Glomerular visceral epithelial cell (primary cell): ENCODE measurements at regions not wholly inside any gene's neighbourhood (a gene's known extent, or its start where the extent isn't known, plus 50 kb on each side); places are given as distances from the start of the nearest gene placed in this dataset.

Experiments used
- DNase-seq: peaks from one replicate; pipeline ENCODE4 v3.0.0-alpha.2; 2016; ENCODE audit errors: extremely low spot score

DNA sequence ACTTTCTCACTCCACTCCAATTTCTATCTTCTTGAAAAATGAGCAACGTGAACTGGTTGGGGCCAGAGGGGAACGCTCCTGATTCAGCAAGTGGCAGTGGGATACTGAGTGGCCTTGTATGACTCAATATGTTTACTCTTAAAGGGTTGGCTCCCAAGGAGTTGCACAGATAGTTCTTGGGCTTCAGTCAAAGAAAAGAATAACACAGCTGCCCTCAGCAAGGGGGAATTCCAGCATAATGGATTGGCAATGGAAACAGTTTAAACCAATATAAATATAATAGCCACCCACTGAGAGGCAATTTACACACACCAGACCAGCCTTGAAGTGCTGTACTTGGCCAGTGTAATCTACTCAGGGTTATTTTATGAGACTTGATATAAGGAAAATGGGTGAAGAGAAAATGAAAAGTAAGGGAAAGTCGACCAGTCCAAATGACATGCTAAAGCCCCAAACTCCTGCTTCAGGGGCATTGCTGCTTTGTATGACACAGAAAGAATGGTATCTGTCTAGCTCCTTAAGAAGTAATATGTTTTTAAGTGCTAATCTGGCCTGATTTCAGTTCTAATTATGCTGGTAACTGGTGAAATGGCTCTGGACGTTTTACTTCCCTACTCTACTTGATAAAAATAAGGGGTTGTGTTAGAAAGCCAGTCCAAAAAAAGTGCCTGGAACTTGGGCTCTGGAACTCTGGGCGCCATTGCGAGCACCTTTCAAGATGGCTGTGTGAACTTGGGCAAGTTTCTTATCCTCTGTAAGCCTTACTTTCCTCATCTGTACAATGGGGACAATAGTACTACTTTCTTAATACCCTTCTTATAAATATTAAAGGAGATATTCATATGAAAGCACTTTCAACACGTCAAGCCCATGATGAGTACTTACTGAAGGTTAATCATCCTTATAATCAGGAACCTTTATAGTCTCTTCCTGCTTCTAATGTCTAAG is 712.9 kb upstream of the MAP3K7 start:
- DNase-seq = peak; percentile 72

GRCh38 chr6:91298543-91299145 is 711.8 kb upstream of the MAP3K7 start:
- DNase-seq = no peak

- no peak for DNase-seq
Observed at GRCh38 chr6:91293395-91293794, 706.5 kb upstream of the MAP3K7 start.

GRCh38 chr6:91291071-91291470 is 704.2 kb upstream of the MAP3K7 start:
- no peak for DNase-seq

DNA sequence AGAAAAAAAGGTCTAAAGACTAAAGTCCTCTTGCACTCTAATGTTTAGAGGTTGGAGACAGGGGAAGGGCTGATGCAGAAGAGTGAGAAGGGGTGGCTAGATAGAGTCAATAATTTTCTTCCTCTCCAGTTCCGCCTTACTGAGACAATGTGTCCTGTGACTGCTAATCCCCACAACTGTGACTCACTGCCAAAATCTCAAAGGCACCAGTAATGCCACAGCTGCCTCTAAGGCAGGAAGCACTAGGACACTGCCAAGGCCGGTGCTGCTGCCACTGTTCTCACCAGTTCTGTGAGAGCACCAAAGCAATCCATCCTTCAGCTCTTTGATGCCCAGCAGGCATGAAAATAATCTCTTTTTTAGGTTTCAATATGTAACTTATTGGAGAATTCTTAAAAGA is 701.9 kb upstream of the MAP3K7 start:
- no peak for DNase-seq

- no peak for DNase-seq
Observed at GRCh38 chr6:91281901-91282300, 695.0 kb upstream of the MAP3K7 start.

DNA sequence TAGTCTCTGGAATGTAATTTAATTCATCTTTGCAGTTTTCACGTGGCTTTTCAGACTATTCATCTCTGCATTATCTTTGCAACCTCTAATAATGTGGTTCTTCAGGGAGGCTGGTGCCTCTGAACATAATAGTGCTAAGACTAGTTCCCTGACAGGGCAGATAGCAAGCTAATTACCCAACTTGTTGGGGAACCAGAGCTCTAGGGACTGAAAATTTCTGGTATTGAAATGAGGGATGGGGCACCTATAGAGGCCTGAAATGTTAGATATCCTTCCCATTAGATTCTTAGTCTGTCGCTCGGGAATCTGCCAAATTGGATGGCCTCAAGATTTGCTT is 693.6 kb upstream of the MAP3K7 start:
- DNase-seq = no peak

DNA sequence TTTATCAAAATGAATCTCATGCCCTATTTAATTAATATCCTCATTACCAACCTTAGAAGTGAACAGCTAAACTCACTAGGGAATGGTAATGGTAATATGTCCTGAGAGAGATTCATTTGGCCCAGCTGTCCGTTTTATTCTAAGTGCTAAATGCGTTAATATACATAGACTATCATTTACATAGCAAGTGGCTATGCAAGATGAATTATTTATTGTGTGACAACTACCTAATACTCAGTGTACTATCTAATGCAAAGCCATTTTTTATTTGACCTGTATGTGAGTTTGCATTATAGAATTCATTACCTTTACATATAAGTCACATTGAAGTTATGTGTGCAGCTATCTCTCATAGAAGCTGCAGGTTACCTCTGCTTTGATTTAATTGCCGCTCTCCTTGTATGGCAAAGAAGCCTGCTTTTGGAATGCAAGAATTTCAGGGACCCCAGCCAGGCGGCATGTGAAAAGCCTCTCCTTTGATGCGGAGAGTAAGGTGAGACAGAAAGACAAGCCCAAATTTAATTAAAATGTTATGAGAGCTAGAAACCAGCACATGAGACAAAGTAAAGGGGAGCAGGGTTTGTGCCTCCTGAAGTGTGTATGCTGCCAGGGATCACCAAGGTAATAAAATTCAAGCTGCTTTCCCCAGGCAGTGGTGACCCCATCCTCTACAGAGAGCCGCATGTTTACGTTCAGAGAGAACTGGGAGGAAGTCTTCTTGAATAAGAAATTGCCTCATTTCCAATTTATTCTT is 693.0 kb upstream of the MAP3K7 start:
- no peak for DNase-seq

GRCh38 chr6:91278416-91278815 is 691.5 kb upstream of the MAP3K7 start:
- DNase-seq = peak; percentile 31

- no peak for DNase-seq
Observed at GRCh38 chr6:91276315-91276714, 689.4 kb upstream of the MAP3K7 start.

- DNase-seq = no peak
Observed at GRCh38 chr6:91273729-91274128, 686.9 kb upstream of the MAP3K7 start.

- no peak for DNase-seq
Observed at GRCh38 chr6:91271807-91272206, 684.9 kb upstream of the MAP3K7 start.

- DNase-seq = no peak
Observed at GRCh38 chr6:91268941-91269340, 682.1 kb upstream of the MAP3K7 start.

DNA sequence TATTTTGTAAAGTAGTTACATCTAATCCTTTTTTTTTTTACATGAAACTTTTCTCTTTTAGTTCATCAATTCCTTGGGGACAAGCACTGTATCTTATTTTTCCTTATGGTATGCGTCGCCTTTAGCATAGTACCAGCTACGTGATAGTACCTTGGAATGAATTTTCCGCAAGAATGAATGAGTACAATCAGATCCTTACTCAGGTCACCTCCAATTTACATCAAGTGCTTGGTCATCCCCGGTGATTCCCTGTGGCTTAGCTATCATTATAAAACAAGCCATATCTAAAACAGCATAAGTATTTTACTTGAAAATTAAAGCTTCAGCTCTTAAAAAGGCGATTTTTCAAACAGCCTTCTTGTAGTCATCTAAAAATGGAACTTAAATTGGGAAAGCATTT is 680.4 kb upstream of the MAP3K7 start:
- no peak for DNase-seq

- no peak for DNase-seq
Observed at GRCh38 chr6:91266156-91266555, 679.3 kb upstream of the MAP3K7 start.

DNA sequence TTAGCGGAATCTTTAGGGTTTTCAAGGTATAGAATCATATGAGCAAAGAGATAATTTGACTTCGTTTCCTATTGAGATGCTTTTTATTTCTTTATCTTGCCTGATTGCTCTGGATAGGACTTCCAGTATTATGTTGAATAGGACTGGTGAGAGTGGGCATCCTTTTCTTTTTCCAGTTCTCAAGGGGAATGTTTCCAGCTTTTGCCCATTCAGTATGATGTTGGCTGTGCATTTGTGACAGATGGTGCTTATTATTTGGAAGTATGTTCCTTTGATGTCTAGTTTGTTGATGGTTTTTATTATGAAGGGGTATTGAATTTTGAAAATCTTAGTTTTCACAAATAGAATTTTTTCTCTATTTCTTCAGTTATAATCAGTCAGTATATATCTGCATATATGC is 656.6 kb upstream of the MAP3K7 start:
- DNase-seq = no peak

DNA sequence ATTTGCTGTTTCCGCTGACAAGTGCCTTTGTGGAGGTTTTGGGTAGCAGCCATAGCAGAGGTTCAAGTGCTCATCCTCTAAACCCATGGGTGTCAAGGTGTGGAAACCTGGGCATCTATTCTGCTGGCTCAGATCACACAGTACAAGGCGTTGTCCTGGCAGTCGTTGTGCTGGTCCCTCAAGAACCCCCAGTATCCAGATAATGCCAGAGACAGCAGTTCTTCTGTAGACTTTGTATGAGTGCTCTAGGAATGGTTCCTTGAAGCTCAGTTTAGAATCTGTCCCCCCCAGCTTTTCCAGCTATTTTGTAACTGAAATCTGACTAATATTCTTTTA is 655.7 kb upstream of the MAP3K7 start:
- DNase-seq = no peak

GRCh38 chr6:91241946-91242613 is 655.2 kb upstream of the MAP3K7 start:
- DNase-seq = no peak

GRCh38 chr6:91240878-91241603 is 654.2 kb upstream of the MAP3K7 start:
- DNase-seq = no peak

DNA sequence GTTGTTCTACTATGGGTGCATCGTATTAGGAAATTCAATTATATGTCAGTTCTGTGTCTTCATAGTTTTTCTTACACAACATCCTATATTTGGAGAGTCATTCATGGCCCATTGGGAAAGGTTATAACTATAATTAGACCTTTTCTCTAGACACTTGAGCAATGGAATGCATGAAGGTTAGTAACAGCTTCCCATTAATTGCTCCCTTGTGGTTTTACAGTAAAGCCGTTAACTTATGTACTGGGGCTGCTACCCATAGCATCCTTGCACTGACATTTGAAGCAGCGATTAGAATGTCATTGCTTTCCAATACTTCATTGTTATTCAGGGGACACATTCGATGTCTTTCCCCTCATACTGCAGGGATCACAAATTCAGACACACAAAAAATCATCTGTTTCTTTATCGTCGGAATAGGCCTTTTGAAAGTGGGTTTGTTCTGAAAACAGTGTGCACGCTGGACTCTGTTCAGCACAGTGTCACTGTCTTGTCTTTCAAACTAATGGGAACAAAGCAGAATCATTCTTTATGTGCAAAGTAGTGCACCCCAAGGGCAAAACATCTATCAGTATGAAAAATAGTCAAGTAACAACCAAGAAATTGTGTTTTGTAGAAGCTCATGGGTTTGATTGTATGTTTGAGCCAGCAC is 634.3 kb upstream of the MAP3K7 start:
- no peak for DNase-seq

DNA sequence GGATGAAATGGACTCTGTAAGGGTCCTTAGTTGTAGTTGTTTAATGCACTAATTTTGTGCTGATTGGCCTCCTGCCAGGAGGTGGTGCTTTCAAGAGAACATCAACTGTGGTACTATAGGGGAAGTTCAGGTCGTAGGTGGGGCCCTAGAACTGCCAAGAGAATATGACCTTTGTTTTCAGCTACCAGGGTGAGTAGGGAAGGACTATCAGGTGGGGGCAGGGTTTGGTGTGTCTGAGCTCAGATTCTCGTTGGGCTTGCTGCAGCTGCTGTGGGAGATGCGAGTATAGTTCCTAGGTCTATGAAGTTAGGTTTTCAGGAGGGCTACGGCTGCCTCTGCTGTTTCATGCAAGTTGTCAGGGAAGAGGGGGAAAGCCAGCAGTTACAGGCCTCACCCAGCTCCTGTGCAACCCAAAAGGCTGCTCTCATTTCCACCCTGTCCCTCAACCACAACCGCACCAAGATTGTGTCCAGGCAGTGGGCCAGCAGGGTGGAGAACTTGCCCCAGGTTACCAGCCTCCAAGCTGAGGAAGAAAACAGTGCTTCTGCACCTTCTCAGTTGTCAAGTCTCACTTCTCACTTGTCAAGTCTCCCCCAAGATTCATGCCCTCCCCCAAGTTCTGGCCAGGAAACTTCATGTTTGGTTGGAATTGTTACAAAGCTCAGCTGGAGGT is 626.5 kb upstream of the MAP3K7 start:
- DNase-seq = no peak
